Trophoblast cell (in vitro differentiated cells and primary cell): ENCODE measurements at regions not wholly inside any gene's neighbourhood (a gene's known extent, or its start where the extent isn't known, plus 50 kb on each side); places are given as distances from the start of the nearest gene placed in this dataset.

Experiments used
- DNase-seq, 2 donors: peaks; one replicate each; pipeline ENCODE4 v3.0.0-alpha.2; 2016
- H2AFZ ChIP-seq: 2 replicates; pipeline ENCODE4 v1.6.1; 2013; ENCODE audit warnings: low read length, moderate library complexity, mild to moderate bottlenecking; ENCODE audit not compliant: insufficient read depth, poor library complexity
- H2AK5ac ChIP-seq: 2 replicates; pipeline ENCODE4 v1.6.1; 2013; ENCODE audit warnings: mild to moderate bottlenecking, low read length
- H2BK120ac ChIP-seq: 2 replicates; pipeline ENCODE4 v1.6.1; 2013; ENCODE audit warnings: low read length, mild to moderate bottlenecking, moderate library complexity; ENCODE audit not compliant: insufficient read depth, poor library complexity
- H2BK12ac ChIP-seq: 2 replicates; pipeline ENCODE4 v1.6.1; 2013; ENCODE audit warnings: mild to moderate bottlenecking, low read length, moderate library complexity
- H2BK5ac ChIP-seq: 2 replicates; pipeline ENCODE4 v1.6.1; 2013; ENCODE audit warnings: low read length, low read depth, moderate library complexity, mild to moderate bottlenecking; ENCODE audit not compliant: poor library complexity
- H3K14ac ChIP-seq: 2 replicates; pipeline ENCODE4 v1.6.1; 2013; ENCODE audit warnings: mild to moderate bottlenecking, low read length
- H3K18ac ChIP-seq: 2 replicates; pipeline ENCODE4 v1.6.1; 2013; ENCODE audit warnings: mild to moderate bottlenecking, low read length
- H3K23ac ChIP-seq: 2 replicates; pipeline ENCODE4 v1.6.1; 2013; ENCODE audit warnings: low read length
- H3K27ac ChIP-seq: 2 replicates; pipeline ENCODE4 v1.5.1; 2013; ENCODE audit warnings: low read depth, mild to moderate bottlenecking, inconsistent platforms, low read length, moderate library complexity
- H3K27me3 ChIP-seq: 2 replicates; pipeline ENCODE4 v1.6.1; 2013; ENCODE audit warnings: inconsistent platforms, mild to moderate bottlenecking, low read length, moderate library complexity; ENCODE audit not compliant: insufficient read depth
- H3K36me3 ChIP-seq, 2 experiments: 1 replicate in 1 of 2; 2 replicates in 1 of 2; pipeline ENCODE4 v1.6.1; 2013; ENCODE audit warnings: low read length in 2 of 2, mild to moderate bottlenecking in 2 of 2, moderate library complexity in 1 of 2; ENCODE audit not compliant: insufficient read depth in 2 of 2, control insufficient read depth in 1 of 2
- H3K4ac ChIP-seq: 2 replicates; pipeline ENCODE4 v1.6.1; 2013; ENCODE audit warnings: low read depth, mild to moderate bottlenecking, low read length, moderate library complexity
- H3K4me1 ChIP-seq, 2 experiments: 1 replicate in 1 of 2; 2 replicates in 1 of 2; pipeline ENCODE4 v1.6.1; 2013; ENCODE audit warnings: low read length in 2 of 2, mild to moderate bottlenecking in 2 of 2, moderate library complexity in 1 of 2; ENCODE audit not compliant: insufficient read depth in 2 of 2, control insufficient read depth in 1 of 2
- H3K4me2 ChIP-seq: 2 replicates; pipeline ENCODE4 v1.6.1; 2013; ENCODE audit warnings: inconsistent platforms, mild to moderate bottlenecking, low read length, moderate library complexity
- H3K4me3 ChIP-seq: 2 replicates; pipeline ENCODE4 v1.5.1; 2013; ENCODE audit warnings: mild to moderate bottlenecking, low read depth, low read length, inconsistent platforms
- H3K79me1 ChIP-seq: one replicate; pipeline ENCODE4 v1.6.1; 2013; ENCODE audit warnings: low read length
- H3K79me2 ChIP-seq: 2 replicates; pipeline ENCODE4 v1.6.1; 2013; ENCODE audit warnings: low read length, mild to moderate bottlenecking; ENCODE audit not compliant: control insufficient read depth, insufficient read depth, poor library complexity
- H3K9ac ChIP-seq: 2 replicates; pipeline ENCODE4 v1.6.1; 2013; ENCODE audit warnings: mild to moderate bottlenecking, low read length
- H3K9me3 ChIP-seq: 2 replicates; pipeline ENCODE4 v1.6.1; 2013; ENCODE audit warnings: low read depth, mild to moderate bottlenecking, control low read depth, inconsistent platforms, low read length; ENCODE audit not compliant: insufficient read depth
- H4K12ac ChIP-seq: 2 replicates; pipeline ENCODE4 v1.6.1; 2013; ENCODE audit warnings: low read depth, mild to moderate bottlenecking, low read length, moderate library complexity
- H4K8ac ChIP-seq: 2 replicates; pipeline ENCODE4 v1.6.1; 2013; ENCODE audit warnings: low read depth, mild to moderate bottlenecking, low read length, moderate library complexity
- H4K91ac ChIP-seq: one replicate; pipeline ENCODE4 v1.6.1; 2013; ENCODE audit warnings: low read depth, mild to moderate bottlenecking, low read length, moderate library complexity
- WGBS: extraction: QIAGEN DNeasy Blood & Tissue Kit; methylation state at CpG from one replicate; pipeline ENCODE4 v1.1.7; 2013; ENCODE audit warnings: missing lambda C conversion rate; ENCODE audit not compliant: insufficient read length, insufficient coverage; ENCODE audit errors: extremely low coverage; 5-methylcytosine and 5-hydroxymethylcytosine counted together

- Histone ChIP-seq H4K8ac (no peak overlapping the region), H2AFZ (no peak overlapping the region), H2BK120ac (peak overlapping the region; percentile 36), H3K4me2 (no peak overlapping the region), H3K27ac (peak overlapping the region; percentile 81), H3K9ac (no peak overlapping the region), H3K79me2 (no peaks in the 10 kb centered on the region), H3K23ac (no peak overlapping the region), H3K4me1 (peaks cover 14 to 23% of the 10 kb centered on the region in 2 experiments), H3K79me1 (peaks cover 34% of the 10 kb centered on the region), H3K18ac (no peak overlapping the region), H2BK5ac (peak overlapping the region; percentile 67), H2AK5ac (no peak overlapping the region), H4K91ac (peak overlapping the region; percentile 20), H3K9me3 (no peaks in the 10 kb centered on the region), H3K14ac (peak overlapping the region; percentile 80), H4K12ac (no peak overlapping the region), H3K27me3 (no peaks in the 10 kb centered on the region), H2BK12ac (no peak overlapping the region), H3K4ac (no peak overlapping the region), H3K4me3 (no peak overlapping the region), H3K36me3 (no peaks in the 10 kb centered on the region)
- no peak for DNase-seq
- WGBS, result no CpG with 5 or more reads among the region's 1 CpG
These were observed 282.9 kb upstream of the RARB start for GRCh38 chr3:25145176-25145575.

DNA sequence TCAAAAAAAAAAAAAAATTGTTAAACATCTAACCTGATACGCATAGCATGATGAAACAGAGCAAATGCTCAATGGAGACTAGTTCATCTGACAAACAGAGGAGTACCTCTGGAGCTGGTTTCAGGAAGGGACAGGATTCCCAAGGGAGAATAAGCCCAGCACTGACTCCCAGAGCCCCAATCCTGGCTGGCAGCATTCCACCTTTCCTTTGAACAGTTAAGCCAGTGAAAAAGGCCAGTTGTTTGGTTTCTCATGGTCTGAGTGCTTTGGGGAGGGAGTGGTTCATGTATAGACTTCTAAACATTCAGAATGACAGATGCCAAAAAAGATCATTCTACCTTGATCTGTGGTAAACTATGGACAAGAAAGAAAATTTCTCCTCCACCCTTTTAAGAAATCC lies 277.9 kb upstream of the RARB start:
- H3K79me1 ChIP-seq, result peaks cover 30% of the 10 kb centered on the region
- H4K8ac ChIP-seq, result no peak overlapping the region
- H2BK12ac ChIP-seq, result peak overlapping the region; percentile 71
- H2BK5ac ChIP-seq, result peak overlapping the region; percentile 84
- H2AK5ac ChIP-seq, result no peak overlapping the region
- no peak overlapping the region for H3K4me3 ChIP-seq
- H3K9me3 ChIP-seq, result no peaks in the 10 kb centered on the region
- H3K9ac ChIP-seq, result no peak overlapping the region
- no peaks in the 10 kb centered on the region for H3K36me3 ChIP-seq
- H3K27me3 ChIP-seq, result no peaks in the 10 kb centered on the region
- DNase-seq, result no peak
- H4K12ac ChIP-seq, result no peak overlapping the region
- H3K27ac ChIP-seq, result peak overlapping the region; percentile 78
- H3K4me1 ChIP-seq, result peaks cover 7 to 8% of the 10 kb centered on the region in 2 experiments
- no peak overlapping the region for H3K4me2 ChIP-seq
- H3K79me2 ChIP-seq, result peaks cover 1% of the 10 kb centered on the region
- peak overlapping the region; percentile 62 for H4K91ac ChIP-seq
- H3K18ac ChIP-seq, result no peak overlapping the region
- peak overlapping the region; percentile 37 for H3K14ac ChIP-seq
- no peak overlapping the region for H2AFZ ChIP-seq
- no peak overlapping the region for H3K4ac ChIP-seq
- H3K23ac ChIP-seq, result no peak overlapping the region
- no CpG with 5 or more reads among the region's 1 CpG for WGBS
- H2BK120ac ChIP-seq, result no peak overlapping the region

DNA sequence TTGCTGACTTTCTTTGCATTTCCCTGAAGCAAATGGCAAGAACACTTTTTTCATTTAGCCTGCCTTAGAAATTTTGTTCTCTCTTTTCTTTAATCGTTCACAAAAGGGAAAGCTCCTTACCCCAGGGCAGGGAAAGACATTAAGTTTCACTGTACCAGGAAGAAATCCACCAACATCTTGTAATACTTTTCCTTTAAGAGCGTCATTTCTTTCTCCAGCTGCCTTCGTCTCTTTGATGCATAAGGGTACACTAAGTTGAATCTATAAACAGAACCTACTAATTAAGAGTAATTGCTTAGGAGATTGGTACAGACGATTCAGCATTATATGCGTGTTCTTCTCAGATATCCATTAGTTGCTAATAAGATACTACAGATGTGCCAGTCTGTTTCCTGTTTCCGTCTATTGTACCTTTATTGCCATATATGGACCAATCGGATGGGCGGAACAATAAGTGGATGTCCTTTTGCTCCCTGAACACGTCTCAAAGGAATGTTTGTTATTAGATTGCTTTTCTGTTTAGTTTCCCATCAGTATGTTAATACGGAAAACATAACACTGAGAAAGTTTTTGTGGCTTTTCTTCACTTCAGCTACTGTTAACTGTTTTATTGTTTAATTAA lies 276.7 kb upstream of the RARB start:
- Histone ChIP-seq H3K18ac (no peak overlapping the region), H3K79me1 (peaks cover 33% of the 10 kb centered on the region), H3K36me3 (no peaks in the 10 kb centered on the region), H3K79me2 (peaks cover 1% of the 10 kb centered on the region), H3K4me2 (no peak overlapping the region), H3K4ac (no peak overlapping the region), H4K8ac (no peak overlapping the region), H3K14ac (no peak overlapping the region), H2BK12ac (peak overlapping the region; percentile 91), H3K27me3 (no peaks in the 10 kb centered on the region), H3K9me3 (no peaks in the 10 kb centered on the region), H2BK120ac (peak overlapping the region; percentile 94), H3K4me3 (no peak overlapping the region), H2BK5ac (peak overlapping the region; percentile 90), H3K4me1 (peaks cover 12 to 13% of the 10 kb centered on the region in 2 experiments), H2AK5ac (no peak overlapping the region), H4K91ac (peak overlapping the region; percentile 94), H3K9ac (no peak overlapping the region), H4K12ac (no peak overlapping the region), H3K27ac (peak overlapping the region; percentile 78), H3K23ac (no peak overlapping the region), H2AFZ (no peak overlapping the region)
- no peak for DNase-seq
- WGBS, result no CpG with 5 or more reads among the region's 10 CpGs

GRCh38 chr3:25151903-25152295 lies 276.2 kb upstream of the RARB start:
- H3K79me1 ChIP-seq, result peaks cover 30% of the 10 kb centered on the region
- no peak overlapping the region for H2BK5ac ChIP-seq
- no peak overlapping the region for H3K14ac ChIP-seq
- H3K27ac ChIP-seq, result no peak overlapping the region
- no CpG with 5 or more reads among the region's 3 CpGs for WGBS
- H3K9ac ChIP-seq, result no peak overlapping the region
- H4K91ac ChIP-seq, result no peak overlapping the region
- peaks cover 9 to 13% of the 10 kb centered on the region in 2 experiments for H3K4me1 ChIP-seq
- no peak overlapping the region for H3K4me3 ChIP-seq
- H4K12ac ChIP-seq, result no peak overlapping the region
- H4K8ac ChIP-seq, result no peak overlapping the region
- H3K36me3 ChIP-seq, result no peaks in the 10 kb centered on the region
- H2BK120ac ChIP-seq, result no peak overlapping the region
- no peaks in the 10 kb centered on the region for H3K27me3 ChIP-seq
- DNase-seq, result no peak
- H2BK12ac ChIP-seq, result no peak overlapping the region
- no peak overlapping the region for H3K18ac ChIP-seq
- H2AK5ac ChIP-seq, result no peak overlapping the region
- no peaks in the 10 kb centered on the region for H3K9me3 ChIP-seq
- peaks cover 1% of the 10 kb centered on the region for H3K79me2 ChIP-seq
- H2AFZ ChIP-seq, result no peak overlapping the region
- H3K4ac ChIP-seq, result no peak overlapping the region
- H3K23ac ChIP-seq, result no peak overlapping the region
- H3K4me2 ChIP-seq, result no peak overlapping the region
